ENCODE measurements at regions not wholly inside any gene's neighbourhood (a gene's known extent, or its start where the extent isn't known, plus 50 kb on each side); places are given as distances from the start of the nearest gene placed in this dataset.
"Not testable (repeated sequence)": the region's sequence is repeated elsewhere in the genome, so short reads cannot be mapped to it uniquely, and the experiment has no call there.

DNA sequence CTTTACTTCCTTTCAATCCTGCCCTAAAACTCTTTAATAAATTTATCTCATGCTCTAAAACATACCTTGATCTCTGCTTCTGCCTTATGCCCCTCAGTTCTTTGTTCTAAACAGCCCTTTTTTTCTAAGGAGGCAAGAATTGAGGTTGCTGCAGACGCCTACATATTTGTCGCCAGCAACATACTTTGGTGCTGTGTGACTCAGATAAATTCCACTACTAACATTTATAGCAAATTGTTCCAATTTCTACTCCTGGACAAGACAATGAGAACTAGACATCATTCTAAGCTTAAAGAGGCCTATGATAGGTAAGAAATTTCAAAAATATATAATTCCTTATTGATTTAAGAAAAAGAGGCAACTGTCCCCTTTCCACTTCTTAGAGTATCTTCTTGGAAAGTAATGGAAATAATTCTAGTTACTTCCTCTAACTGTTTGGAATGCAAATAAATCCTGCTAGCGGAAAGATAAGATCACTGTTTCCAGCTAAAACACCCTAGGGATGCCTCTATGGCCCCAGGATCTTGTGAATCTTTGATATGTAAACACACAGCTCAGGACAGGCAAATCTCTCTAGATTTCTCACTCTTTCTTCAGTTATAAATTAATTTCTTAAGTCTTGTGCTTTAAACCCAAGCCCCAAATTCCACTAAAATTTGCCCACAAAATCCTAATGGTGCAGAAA is 869.1 kb downstream of the KCNT2 start:
- DNase-seq, result no peak

DNA sequence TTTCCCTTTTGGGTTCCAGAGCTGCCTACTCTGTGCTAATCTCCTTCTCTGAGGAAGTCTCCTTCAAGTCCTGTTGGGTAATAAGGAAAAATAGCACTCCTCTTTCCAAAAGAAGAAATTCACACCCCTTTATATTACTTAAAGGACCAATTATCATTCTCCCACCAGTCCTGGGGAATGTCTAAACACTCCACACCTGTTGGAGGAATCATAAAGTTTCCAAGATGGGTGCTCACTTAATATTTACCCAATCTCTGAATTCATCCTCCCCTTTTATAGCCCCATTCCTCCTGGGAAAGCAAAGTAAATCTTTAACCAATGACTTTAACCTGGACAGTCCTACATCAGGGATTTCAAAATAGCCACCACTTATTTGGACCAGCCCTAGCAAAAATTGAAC is 873.1 kb downstream of the KCNT2 start:
- DNase-seq, result no peak

DNA sequence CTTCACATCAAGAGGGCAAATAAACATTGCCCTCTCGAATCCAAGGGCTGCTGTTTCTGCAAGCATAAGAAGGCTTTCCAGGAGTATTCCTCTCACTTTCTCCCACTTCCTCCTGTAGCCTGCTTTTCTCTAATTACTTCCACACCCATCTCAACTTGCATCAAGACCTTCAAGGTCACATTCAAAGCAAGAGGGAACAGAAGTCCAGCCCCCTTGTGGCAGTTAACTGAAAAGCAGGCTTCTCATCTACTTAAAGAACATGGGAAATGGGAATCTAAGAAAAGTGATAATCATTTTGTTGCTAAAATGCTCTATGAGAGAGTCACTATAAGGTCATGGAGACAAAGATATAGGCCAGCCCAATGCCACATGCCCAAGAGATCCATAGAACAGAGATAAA is 874.4 kb downstream of the KCNT2 start:
- no peak for DNase-seq

DNA sequence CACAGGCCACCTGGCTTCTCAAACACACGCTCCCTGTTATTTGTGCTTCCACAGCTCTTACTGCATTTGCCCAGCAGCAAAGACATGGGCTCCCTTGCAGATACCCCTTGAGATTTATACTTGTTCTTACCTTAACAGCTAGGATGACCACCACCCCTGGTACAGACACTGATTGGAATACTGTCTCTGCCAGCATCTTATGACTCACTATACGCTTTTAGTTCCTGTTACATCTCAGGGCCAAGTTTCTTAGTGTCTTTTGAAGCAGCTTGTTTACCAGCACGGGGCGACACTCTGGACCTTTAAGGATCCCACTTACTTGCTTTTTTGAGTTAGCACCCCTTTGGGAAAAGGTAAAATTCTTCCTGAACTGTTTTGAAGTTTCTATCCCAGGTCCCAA is 874.8 kb downstream of the KCNT2 start:
- no peak for DNase-seq

DNA sequence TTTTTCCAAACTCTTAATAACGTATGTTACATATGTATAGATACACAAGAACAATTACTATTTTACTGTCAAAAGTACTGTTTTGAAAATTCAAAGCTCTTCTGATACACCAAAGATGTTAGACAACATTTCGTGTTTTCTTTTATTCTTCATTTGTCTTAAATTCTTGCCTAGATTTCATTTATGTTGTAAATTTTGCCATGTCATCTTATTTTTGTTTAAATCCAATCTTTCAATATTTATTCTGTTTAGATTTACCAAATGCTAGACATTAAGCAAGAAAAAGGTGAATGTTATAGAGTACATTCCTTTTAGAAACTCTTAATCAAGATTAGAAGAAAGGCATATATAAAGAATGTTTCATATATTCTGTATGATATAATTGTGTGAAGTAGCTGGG is 876.9 kb downstream of the KCNT2 start:
- no peak for DNase-seq

DNA sequence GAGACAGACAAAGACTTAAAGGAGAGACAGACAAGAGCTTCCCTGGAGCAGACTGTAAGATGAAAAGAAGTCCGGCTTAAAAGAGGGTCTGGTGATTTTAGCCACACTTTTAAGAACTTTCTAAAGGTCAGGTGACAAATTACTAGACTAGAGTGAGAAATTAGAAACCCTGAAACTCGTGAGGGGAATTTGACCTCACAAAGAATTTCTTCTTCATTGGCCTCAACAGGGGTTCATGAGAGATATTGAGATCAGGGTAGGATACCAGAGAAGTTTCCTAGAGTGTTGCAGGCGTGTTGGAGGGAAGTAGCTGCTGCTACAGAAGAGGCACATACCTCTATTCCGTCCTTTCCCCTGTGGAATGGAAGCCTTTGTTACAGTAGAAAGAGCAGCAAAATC is 884.4 kb downstream of the KCNT2 start:
- no peak for DNase-seq

DNA sequence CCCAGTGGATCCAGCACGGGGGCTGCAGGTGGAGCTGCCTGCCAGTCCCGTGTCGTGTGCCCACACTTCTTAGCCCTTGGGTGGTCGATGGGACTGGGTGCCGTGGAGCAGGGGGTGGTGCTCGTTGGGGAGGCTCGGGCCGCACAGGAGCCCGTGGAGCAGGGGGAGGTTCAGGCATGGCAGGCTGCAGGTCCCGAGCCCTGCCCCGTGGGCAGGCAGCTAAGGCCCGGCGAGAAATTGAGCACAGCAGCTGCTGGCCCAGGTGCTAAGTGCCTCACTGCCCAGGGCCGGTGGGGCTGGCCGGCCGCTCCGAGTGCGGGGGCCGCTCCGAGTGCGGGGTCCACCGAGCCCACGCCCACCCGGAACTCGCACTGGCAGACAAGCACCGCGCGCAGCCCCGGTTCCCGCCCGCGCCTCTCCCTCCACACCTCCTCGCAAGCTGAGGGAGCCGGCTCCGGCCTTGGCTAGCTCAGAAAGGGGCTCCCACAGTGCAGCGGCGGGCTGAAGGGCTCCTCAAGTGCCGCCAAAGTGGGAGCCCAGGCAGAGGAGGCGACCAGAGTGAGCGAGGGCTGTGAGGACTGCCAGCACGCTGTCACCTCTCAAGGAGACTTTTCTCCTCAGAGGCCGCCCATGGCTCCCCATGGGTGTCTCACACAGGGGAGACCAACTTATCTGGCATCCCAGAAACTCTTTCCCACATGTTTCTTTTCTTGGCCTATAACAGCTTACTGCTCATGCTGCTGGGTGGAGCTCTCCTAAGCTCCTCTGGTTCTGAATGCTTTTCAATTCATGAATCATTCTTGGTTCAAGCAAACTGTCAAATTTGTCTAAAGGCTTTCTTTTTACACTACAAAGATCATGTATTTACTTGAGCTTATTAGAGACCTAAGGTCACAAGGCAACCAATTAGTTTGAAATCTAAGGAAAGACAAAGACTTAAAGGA is 885.1 kb downstream of the KCNT2 start:
- DNase-seq, result not testable (repeated sequence)

DNA sequence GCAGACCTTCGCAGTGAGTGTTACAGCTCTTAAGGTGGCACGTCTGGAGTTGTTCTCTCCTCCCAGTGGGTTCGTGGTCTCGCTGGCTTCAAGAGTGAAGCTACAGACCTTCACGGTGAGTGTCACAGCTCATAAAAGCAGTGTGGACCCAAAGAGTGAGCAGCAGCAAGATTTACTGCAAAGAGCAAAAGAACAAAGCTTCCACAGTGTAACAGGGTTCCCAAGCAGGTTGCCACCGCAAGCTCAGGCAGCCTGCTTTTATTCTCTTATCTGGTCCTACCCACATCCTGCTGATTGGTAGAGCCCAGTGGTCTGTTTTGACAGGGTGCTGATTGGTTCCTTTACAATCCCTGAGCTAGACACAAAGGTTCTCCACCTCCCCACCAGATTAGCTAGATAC is 886.1 kb downstream of the KCNT2 start:
- not testable (repeated sequence) for DNase-seq

DNA sequence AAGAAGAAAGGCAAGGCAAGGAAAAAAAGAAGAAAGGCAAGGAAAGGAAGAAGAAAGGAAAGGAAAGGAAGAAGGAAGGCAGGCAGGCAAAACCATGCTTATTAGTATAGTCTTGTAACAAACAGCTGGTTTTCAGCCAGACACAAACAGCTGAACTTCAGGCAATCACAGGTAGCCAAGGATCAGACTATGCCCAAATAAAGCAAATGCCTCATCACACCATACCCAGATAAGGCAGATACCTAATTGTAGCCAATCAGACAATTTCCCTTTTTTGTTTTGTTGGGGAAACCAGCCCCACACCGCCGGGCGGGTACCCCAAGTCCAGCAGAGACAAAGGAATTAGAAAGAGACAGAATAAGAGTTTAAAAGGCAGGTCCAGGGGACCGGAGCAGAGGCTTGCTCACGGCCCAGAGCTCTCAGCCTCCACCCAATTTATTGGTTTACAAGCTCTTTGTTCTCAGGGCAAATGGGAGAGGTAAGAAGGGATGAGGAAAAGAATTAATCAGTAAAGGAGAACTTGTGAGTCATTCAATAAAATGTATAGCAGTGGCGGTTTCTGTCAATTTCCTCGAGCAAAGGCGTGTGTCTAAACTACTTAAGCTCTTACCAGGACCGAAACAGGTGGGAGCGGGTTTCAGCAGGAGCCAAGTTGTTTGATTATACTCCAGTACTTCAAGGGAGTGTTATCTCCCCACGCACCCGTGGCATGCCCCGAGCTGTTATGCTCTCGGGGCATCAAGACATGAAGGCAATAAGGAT is 886.8 kb downstream of the KCNT2 start:
- no peak for DNase-seq

DNA sequence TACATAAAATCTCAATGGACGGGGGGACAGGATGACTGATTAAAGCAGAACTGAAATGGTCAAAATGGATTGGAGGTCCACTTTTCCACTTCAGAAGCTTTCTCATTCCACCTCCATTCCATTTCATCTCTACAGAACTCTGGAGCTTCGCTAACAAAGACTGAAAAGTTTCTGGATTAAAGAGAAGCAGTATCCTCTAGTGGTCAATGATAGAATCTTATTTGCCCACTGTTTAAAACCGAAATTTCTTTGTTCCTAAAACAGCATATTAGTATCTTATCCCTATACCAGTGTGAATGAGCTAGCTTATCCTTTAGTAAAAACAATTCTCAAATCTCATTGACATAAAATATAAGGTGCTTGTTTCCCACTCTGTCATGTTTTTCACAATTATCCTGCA is 890.6 kb downstream of the KCNT2 start:
- DNase-seq, result no peak

DNA sequence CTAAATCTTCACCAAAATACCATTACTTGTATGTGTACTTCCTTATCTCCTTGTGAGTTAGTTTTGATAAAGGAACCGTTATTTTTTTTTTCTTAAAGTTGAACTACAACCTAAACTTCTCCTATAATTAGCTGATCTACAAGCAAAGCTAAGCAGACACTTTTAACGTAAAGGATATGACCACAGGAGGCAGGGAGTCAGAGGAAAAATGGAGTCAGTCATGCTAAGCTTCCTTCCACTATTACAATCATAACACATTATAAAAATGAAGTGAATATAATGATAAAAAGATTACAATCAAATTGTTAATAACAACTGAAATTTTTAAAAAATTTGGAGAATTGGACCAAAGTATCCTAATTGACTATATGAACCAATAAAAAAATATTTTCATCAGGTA is 892.6 kb downstream of the KCNT2 start:
- no peak for DNase-seq

DNA sequence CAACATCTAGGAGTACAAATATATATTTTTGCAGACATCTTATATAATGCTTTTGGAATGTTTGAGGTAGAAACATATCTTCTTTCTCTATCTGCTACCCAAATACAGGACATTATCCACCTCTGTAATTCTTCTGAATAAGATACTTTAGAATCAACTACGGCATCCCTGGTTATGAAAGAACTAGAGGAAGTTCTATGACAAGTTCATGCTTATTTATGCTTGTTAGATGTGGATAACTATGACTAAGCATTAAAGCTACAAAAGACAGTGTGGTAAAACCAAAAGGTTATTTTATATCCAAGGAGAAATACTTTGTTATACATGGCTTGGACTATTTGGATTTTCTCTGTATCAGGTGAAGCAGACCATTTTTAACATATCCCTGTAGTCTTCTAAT is 894.0 kb downstream of the KCNT2 start:
- no peak for DNase-seq

DNA sequence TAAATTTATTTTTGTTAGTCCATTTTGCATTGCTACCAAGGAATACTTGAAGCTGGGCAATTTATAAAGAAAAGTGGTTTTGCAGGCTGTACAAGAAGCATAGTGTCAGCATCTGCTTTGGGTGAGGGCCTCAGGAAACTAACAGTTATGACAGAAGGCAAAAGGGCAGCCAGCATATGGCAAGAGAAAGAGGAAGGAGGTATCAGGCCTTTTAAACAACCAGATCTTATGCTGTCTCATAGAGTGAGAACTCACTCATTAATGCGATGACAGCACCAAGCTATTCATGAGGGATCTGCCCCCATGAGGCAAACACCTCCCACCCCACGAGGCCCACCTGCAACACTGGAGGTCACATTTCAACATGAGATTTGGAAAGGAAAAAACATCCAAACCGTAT is 898.4 kb downstream of the KCNT2 start:
- DNase-seq, result no peak

DNA sequence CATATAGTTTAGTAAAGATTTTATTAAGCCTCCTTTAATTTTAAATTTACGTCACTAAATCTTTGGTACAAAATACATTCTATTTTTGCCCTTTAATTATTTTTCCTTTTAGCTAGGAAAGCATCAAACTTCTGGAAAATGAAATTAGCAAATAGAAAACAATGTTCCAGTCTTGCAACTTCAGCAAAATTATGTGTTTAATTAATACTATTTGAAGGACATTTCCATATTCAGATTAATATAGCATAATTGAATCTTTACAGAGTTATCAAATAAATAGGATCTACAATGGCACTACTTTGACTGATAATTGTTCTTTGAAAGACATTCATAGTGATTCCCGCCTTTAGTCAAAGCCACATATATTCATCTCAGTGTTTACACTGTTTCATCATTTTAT is 904.2 kb downstream of the KCNT2 start:
- DNase-seq, result no peak

DNA sequence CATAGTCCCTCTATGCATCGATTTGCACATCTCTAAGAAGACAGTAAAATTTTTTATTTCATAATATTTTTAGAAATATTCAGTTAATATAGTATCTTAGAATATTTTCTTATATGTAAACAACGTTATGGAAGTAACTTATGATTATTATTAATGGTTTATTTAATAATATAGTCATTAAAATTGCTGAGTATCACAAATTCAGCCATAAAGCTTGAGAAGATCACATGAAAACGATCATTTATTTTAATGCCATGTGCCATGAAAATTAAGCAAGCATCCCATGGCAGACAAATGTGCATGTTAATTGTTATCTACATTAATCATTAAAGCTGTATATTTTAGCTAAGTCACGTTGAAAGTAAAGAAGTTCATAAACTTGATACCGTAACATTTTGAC is 907.1 kb downstream of the KCNT2 start:
- DNase-seq, result no peak

DNA sequence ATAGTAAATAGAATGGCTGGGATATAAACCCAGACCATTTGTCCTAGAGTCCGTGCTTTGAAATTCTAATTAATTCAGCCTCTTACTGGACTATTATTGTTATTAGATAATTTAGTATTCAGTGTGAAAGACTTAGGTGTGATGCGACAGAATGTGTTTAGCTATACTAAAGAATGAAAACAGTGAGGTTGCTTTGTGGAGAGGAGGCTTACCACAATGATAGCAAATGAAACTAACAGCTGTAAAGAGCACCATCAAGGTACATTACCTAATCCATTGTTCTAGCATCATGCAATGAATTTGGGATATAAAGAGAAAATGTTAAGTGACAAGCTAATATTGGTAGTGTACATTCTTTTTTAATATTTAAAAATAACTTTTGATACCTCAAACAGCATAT is 911.1 kb downstream of the KCNT2 start:
- no peak for DNase-seq

DNA sequence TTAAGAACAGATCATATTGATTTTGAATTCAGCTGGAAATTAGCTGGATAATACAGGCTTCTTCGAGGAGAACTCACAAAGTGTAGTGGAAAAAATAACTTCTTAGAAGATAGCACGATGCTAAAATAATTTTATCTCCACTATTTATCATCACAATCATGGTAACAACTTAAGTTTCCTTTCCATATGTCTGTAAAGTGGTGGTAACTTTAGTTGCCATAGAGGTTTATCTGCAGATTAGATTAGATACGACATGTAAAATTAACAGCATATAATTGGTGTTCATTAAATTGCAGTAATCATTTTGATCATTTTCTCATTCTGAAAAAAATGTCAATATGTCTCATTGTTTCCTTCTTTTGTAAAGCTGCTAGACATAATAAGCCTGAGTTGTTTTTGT is 921.5 kb downstream of the KCNT2 start:
- no peak for DNase-seq

DNA sequence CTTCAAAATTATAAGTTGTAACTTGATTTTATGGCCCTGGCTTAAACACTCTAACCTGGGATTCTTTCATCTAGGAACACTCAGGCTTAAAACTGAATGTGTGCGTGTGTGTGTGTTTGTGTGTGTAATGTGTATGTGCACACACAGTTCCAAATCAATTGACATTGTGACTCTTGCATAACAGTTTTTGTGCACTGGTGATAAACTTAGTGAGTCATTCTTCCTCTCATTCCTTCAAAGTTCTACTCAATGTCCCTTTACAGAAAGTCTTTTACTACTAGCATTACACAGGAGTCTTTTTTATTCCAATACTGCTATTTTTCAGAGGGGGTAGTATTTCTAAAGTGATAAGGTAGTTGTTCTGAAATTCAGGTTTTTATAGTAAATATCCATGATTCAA is 943.6 kb downstream of the KCNT2 start:
- no peak for DNase-seq

DNA sequence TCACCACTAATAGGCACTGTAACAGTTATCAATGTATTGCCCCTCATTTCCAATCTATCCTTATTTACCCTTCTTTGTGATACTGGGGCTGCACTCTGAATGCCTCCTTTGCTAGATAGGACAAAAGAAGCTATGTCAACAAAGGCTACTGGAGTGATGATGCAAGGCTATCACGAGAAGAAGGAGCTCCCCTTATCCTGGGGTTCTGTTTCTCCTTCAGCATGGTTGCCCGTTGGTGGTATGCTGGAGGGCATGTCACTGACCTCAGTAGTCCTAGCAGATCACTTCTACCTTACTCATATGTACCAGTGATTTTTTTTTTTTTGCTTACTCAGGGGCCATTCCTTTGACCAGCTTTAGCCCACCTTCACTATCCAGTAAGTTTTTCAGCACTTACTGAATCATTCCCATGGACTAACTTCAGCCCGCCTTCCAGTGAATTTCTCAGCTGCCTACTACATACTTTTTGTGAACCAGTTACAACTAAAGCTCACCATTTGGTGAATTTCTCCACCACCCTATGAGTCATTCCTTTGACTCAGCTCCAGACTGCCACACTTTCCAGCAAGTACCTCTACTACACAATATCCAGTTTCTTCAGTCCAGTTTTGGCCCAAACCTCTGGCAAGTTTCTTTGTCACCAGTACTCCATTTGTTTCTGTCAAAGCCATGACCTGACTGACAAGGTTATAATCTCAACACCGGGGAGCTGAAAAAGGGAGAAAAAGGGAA is 944.5 kb downstream of the KCNT2 start:
- no peak for DNase-seq

DNA sequence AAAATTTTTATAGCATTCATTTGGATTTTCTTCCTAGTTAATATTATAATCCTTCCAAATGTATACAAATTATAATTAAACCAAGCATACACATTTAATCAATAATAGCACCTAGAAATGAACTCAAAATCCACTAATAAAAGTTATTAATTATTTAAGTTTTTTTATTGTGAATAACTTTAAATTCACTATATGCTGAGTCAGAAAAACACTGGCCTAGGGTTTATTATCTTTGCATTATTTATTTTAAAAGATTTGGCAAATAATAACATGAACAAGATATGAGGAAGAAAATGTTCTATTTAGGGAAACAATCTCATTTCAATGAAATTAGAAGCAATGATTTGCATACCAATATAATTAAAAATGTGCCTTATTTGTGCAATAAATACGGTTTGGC is 951.5 kb downstream of the KCNT2 start:
- DNase-seq, result no peak

DNA sequence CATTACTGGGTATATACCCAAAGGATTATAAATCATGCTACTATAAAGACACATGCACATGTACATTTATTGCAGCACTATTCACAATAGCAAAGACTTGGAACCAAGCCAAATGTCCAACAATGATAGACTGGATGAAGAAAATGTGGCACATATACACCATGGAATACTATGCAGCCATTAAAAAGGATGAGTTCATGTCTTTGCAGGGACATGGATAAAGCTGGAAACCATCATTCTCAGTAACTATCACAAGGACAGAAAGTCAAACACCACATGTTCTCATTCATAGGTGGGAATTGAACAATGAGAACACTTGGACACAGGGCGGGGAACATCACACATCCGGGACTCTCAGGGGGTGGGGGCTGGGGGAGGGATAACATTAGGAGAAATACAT is 959.4 kb downstream of the KCNT2 start:
- DNase-seq, result not testable (repeated sequence)

DNA sequence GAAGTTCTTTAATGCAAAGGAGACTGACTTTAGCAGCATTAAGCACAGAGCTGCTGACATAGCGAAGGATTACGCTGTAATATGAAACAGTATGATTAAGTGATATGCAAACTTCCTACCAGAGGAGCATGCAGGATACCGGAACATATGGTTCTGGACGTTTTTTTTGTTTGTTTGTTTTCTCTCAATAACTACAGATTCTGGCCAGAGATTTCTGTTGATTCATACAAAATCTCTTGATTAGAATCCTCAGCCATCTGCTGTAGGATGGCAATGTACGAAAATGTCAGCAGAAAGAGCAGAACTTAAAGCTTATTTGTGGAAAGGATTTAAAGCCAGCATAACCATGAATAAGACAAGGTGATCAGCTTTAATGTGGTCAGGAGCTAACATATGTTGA is 970.7 kb downstream of the KCNT2 start:
- no peak for DNase-seq

DNA sequence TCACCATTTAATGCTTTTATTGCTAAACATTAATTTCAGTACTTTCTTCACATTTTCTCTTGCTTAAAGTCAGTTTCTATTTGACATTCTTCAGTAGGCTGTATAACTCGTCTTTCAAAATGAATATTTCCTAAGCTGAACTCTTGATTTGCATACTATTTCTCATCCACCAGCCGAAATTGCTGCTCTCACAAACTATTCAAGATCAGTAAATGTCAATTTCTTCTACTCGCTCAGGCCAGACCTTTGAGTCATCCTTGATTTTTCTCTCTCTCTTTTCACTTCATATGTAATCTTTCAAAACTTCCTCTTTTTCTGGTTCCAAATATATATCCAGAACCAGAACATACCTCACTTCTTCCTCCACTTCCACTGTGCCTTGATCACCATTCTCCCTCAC is 990.0 kb downstream of the KCNT2 start:
- DNase-seq, result no peak
